Activated naive CD4-positive, alpha-beta T cell treated with anti-CD3 and anti-CD28 coated beads, Interleukin-2, amount 10 ng/mL, durations not matched to agents 7 days and 5 days (primary cell): ENCODE measurements at regions not wholly inside any gene's neighbourhood (a gene's known extent, or its start where the extent isn't known, plus 50 kb on each side); places are given as distances from the start of the nearest gene placed in this dataset.
"Not testable (repeated sequence)": the region's sequence is repeated elsewhere in the genome, so short reads cannot be mapped to it uniquely, and the experiment has no call there.

Experiments
- CTCF ChIA-PET: fragments of 350-600 bp; sonication (Branson Sonifier 250); formaldehyde crosslinking; loops from one replicate; lab custom pipeline; 2021; ENCODE audit warnings: antibody characterized with exemption; lab: Charles Lee
- DNase-seq: peaks from one replicate; pipeline ENCODE4 v3.0.0-alpha.2; 2020
- H3K27ac Mint-ChIP-seq: one replicate; pipeline ENCODE4 v1.8.0; 2021; ENCODE audit warnings: mild to moderate bottlenecking, moderate library complexity, mixed read lengths
- H3K27me3 Mint-ChIP-seq: one replicate; pipeline ENCODE4 v1.8.0; 2021; ENCODE audit warnings: mild to moderate bottlenecking, mixed read lengths
- H3K36me3 Mint-ChIP-seq: one replicate; pipeline ENCODE4 v1.8.0; 2021; ENCODE audit warnings: mixed read lengths
- H3K4me1 Mint-ChIP-seq: one replicate; pipeline ENCODE4 v1.8.0; 2021; ENCODE audit warnings: mixed read lengths
- H3K4me3 Mint-ChIP-seq: one replicate; pipeline ENCODE4 v1.8.0; 2021; ENCODE audit warnings: mild to moderate bottlenecking, moderate library complexity, mixed read lengths
- H3K9me3 Mint-ChIP-seq: one replicate; pipeline ENCODE4 v1.8.0; 2021; ENCODE audit warnings: mixed read lengths

- Mint-ChIP-seq H3K4me1 (no peaks in the 10 kb centered on the region), H3K27me3 (no peaks in the 10 kb centered on the region), H3K4me3 (no peak overlapping the region), H3K27ac (no peak overlapping the region), H3K36me3 (no peaks in the 10 kb centered on the region), H3K9me3 (no peaks in the 10 kb centered on the region)
- no peak for DNase-seq
- CTCF ChIA-PET: no interaction called here
Observed at GRCh38 chr1:221972276-221973235, 230.7 kb upstream of the DUSP10 start.

- H3K4me3 Mint-ChIP-seq, CTCF ChIA-PET, H3K4me1 Mint-ChIP-seq, H3K36me3 Mint-ChIP-seq, DNase-seq, H3K9me3 Mint-ChIP-seq, H3K27ac Mint-ChIP-seq, H3K27me3 Mint-ChIP-seq: not testable (repeated sequence)
Observed at GRCh38 chr1:221971035-221971434, 229.1 kb upstream of the DUSP10 start.

GRCh38 chr1:221969298-221969858 is 227.5 kb upstream of the DUSP10 start:
- H3K4me3 Mint-ChIP-seq, DNase-seq, H3K27ac Mint-ChIP-seq, H3K4me1 Mint-ChIP-seq, CTCF ChIA-PET, H3K27me3 Mint-ChIP-seq, H3K36me3 Mint-ChIP-seq, H3K9me3 Mint-ChIP-seq: not testable (repeated sequence)

- H3K27ac Mint-ChIP-seq, H3K36me3 Mint-ChIP-seq, H3K27me3 Mint-ChIP-seq, CTCF ChIA-PET, DNase-seq, H3K9me3 Mint-ChIP-seq, H3K4me1 Mint-ChIP-seq, H3K4me3 Mint-ChIP-seq: not testable (repeated sequence)
Observed at GRCh38 chr1:221967538-221967937, 225.6 kb upstream of the DUSP10 start.

GRCh38 chr1:221966888-221967287 is 225.0 kb upstream of the DUSP10 start:
- H3K4me1 Mint-ChIP-seq, CTCF ChIA-PET, H3K36me3 Mint-ChIP-seq, H3K4me3 Mint-ChIP-seq, DNase-seq, H3K27ac Mint-ChIP-seq, H3K9me3 Mint-ChIP-seq, H3K27me3 Mint-ChIP-seq: not testable (repeated sequence)

- H3K27ac Mint-ChIP-seq, H3K9me3 Mint-ChIP-seq, CTCF ChIA-PET, H3K27me3 Mint-ChIP-seq, H3K4me3 Mint-ChIP-seq, DNase-seq, H3K36me3 Mint-ChIP-seq: not testable (repeated sequence)
- H3K4me1 Mint-ChIP-seq: peaks cover 15% of the 10 kb centered on the region
Observed at GRCh38 chr1:221965891-221966290, 224.0 kb upstream of the DUSP10 start.

- H3K36me3 Mint-ChIP-seq: no peaks in the 10 kb centered on the region
- H3K4me1 Mint-ChIP-seq: peaks cover 20% of the 10 kb centered on the region
- no peaks in the 10 kb centered on the region for H3K27me3 Mint-ChIP-seq
- H3K4me3 Mint-ChIP-seq: no peak overlapping the region
- CTCF ChIA-PET: no interaction called here
- no peak for DNase-seq
- H3K9me3 Mint-ChIP-seq: no peaks in the 10 kb centered on the region
- H3K27ac Mint-ChIP-seq: no peak overlapping the region
Observed at GRCh38 chr1:221965252-221965651, 223.4 kb upstream of the DUSP10 start.

GRCh38 chr1:221963742-221964141 is 221.9 kb upstream of the DUSP10 start:
- Mint-ChIP-seq H3K4me1 (peaks cover 20% of the 10 kb centered on the region), H3K9me3 (no peaks in the 10 kb centered on the region), H3K27me3 (no peaks in the 10 kb centered on the region), H3K36me3 (no peaks in the 10 kb centered on the region), H3K27ac (no peak overlapping the region), H3K4me3 (no peak overlapping the region)
- CTCF ChIA-PET: no interaction called here
- no peak for DNase-seq

- no peak overlapping the region for H3K4me3 Mint-ChIP-seq
- DNase-seq: no peak
- no peaks in the 10 kb centered on the region for H3K9me3 Mint-ChIP-seq
- H3K27ac Mint-ChIP-seq: no peak overlapping the region
- peaks cover 20% of the 10 kb centered on the region for H3K4me1 Mint-ChIP-seq
- CTCF ChIA-PET: interaction anchor here (0.6 to 1.0 kb wide), 3 partner anchors 21 to 220 kb away, joined by 3 to 4 read pairs (median 3); partner anchors contain the start of gene DUSP10
- H3K27me3 Mint-ChIP-seq: no peaks in the 10 kb centered on the region
- no peaks in the 10 kb centered on the region for H3K36me3 Mint-ChIP-seq
Observed at GRCh38 chr1:221962385-221962784, 220.5 kb upstream of the DUSP10 start.

- peak overlapping the region; percentile 49 for H3K27ac Mint-ChIP-seq
- peak; percentile 69 for DNase-seq
- no peaks in the 10 kb centered on the region for H3K27me3 Mint-ChIP-seq
- H3K36me3 Mint-ChIP-seq: no peaks in the 10 kb centered on the region
- CTCF ChIA-PET: interaction anchor here (1.0 kb wide), 2 partner anchors 47 to 220 kb away, joined by 3 read pairs; partner anchors contain the start of gene DUSP10
- peaks cover 20% of the 10 kb centered on the region for H3K4me1 Mint-ChIP-seq
- peaks cover 3% of the 10 kb centered on the region for H3K9me3 Mint-ChIP-seq
- no peak overlapping the region for H3K4me3 Mint-ChIP-seq
Observed at GRCh38 chr1:221961532-221962292, 219.8 kb upstream of the DUSP10 start.

GRCh38 chr1:221958161-221958562 is 216.3 kb upstream of the DUSP10 start:
- DNase-seq, H3K27me3 Mint-ChIP-seq, H3K36me3 Mint-ChIP-seq, H3K4me3 Mint-ChIP-seq, H3K9me3 Mint-ChIP-seq, CTCF ChIA-PET, H3K27ac Mint-ChIP-seq: not testable (repeated sequence)
- peaks cover 20% of the 10 kb centered on the region for H3K4me1 Mint-ChIP-seq

- H3K9me3 Mint-ChIP-seq, H3K27ac Mint-ChIP-seq, H3K27me3 Mint-ChIP-seq, DNase-seq, H3K4me3 Mint-ChIP-seq, H3K36me3 Mint-ChIP-seq, CTCF ChIA-PET: not testable (repeated sequence)
- H3K4me1 Mint-ChIP-seq: peaks cover 17% of the 10 kb centered on the region
Observed at GRCh38 chr1:221957350-221957749, 215.5 kb upstream of the DUSP10 start.

GRCh38 chr1:221949996-221950395 is 208.1 kb upstream of the DUSP10 start:
- no peak overlapping the region for H3K27ac Mint-ChIP-seq
- peaks cover 3% of the 10 kb centered on the region for H3K9me3 Mint-ChIP-seq
- H3K4me1 Mint-ChIP-seq: no peaks in the 10 kb centered on the region
- DNase-seq: no peak
- H3K4me3 Mint-ChIP-seq: no peak overlapping the region
- H3K27me3 Mint-ChIP-seq: no peaks in the 10 kb centered on the region
- CTCF ChIA-PET: interaction anchor here (0.8 kb wide), 1 partner anchor 13 kb away, joined by 3 read pairs; no protein-coding TSS in a partner anchor
- H3K36me3 Mint-ChIP-seq: no peaks in the 10 kb centered on the region

GRCh38 chr1:221948459-221948858 is 206.6 kb upstream of the DUSP10 start:
- no peaks in the 10 kb centered on the region for H3K27me3 Mint-ChIP-seq
- no peak overlapping the region for H3K27ac Mint-ChIP-seq
- CTCF ChIA-PET: no interaction called here
- no peaks in the 10 kb centered on the region for H3K36me3 Mint-ChIP-seq
- H3K4me3 Mint-ChIP-seq: no peak overlapping the region
- no peaks in the 10 kb centered on the region for H3K4me1 Mint-ChIP-seq
- no peak for DNase-seq
- H3K9me3 Mint-ChIP-seq: peaks cover 7% of the 10 kb centered on the region
